ENCODE measurements at regions not wholly inside any gene's neighbourhood (a gene's known extent, or its start where the extent isn't known, plus 50 kb on each side); places are given as distances from the start of the nearest gene placed in this dataset.
"Not testable (repeated sequence)": the region's sequence is repeated elsewhere in the genome, so short reads cannot be mapped to it uniquely, and the experiment has no call there.

- DNase-seq (ENCODE audit: extremely low read depth, low read depth): no peak
Measured at GRCh38 chr2:187978356-187978755, 313.3 kb upstream of the GULP1 start.

GRCh38 chr2:187982668-187983067, 309.0 kb upstream of the GULP1 start:
- no peak for DNase-seq (ENCODE audit: extremely low read depth, low read depth)

GRCh38 chr2:187985195-187985594, 306.5 kb upstream of the GULP1 start:
- DNase-seq (ENCODE audit: extremely low read depth, low read depth): no peak

DNA sequence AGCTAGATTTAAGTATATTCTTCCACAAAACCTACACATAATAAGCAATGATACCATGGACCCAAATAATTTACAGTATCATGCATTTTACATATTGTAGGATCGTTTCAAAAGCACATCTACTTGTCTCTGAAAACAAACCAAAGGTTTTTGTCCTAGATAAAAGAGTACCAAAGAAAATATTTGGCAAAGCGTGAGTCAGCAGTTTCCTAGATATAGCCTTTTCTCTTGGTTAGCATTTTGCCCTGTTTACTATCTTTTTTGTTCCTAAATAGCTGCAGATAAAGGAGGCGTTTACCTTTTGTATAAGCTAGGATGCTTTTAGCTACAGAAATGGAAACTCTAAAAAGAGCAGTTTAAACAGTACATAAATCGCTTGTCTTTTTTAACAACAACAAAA, 305.8 kb upstream of the GULP1 start:
- peak; percentile 45 for DNase-seq (ENCODE audit: extremely low read depth, low read depth)

DNA sequence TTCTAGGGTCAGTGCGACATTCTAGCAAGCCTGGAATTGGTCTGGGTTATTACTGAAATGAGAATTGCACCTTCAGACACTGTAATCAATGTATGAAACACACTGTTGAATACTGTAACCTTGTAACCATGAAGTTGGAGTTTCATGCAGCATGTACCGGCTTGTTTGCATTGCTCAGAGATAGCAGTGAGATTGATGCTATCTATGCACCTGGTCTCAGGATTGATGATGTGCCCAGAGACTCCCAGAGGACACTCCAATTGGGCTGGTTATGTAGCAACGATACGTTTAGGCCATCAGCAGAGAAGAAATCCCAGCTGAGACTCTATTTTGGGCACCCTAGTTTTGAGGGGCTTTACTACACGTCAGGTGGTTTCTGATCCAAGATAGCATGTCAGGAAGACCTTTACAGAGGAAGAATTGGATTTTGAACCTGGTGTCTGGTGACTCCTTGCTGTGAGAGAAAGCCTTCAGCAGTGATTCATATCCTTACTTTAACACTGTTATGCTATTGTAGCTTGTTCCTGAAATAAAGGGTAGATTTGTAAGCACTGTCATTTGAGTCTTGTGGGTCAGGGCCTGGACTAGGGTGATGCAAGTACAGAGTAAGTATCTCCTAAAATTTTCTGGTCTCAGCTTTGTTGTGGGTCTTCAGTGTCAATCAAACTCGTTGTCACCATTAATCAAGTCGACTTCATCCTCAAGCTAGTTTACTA, 305.1 kb upstream of the GULP1 start:
- peak; percentile 60 for DNase-seq (ENCODE audit: extremely low read depth, low read depth)

GRCh38 chr2:187988348-187988747, 303.3 kb upstream of the GULP1 start:
- DNase-seq (ENCODE audit: extremely low read depth, low read depth): no peak

GRCh38 chr2:187989925-187990623, 301.6 kb upstream of the GULP1 start:
- no peak for DNase-seq (ENCODE audit: extremely low read depth, low read depth)

GRCh38 chr2:187991389-187991788, 300.3 kb upstream of the GULP1 start:
- DNase-seq (ENCODE audit: extremely low read depth, low read depth): no peak

GRCh38 chr2:187994464-187995331, 297.0 kb upstream of the GULP1 start:
- no peak for DNase-seq (ENCODE audit: extremely low read depth, low read depth)

DNA sequence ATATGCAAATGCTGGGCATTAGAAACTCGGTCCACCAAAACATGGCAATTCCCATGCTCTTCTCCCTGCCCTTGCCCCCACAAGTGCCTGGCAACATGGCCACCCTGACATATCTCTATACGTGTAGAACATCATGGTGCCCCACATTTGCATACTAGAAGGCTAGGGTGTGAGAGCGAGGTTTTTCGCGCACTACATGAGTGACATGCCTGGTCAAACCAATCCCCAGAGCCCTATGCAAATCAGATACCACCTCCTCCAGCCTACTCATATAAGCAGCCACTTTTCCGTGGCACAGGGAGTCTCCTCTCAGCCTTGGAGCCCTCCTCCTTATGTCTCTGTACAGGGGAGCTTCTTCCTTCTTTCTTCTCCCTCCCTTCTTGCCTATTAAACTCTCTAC, 296.1 kb upstream of the GULP1 start:
- DNase-seq (ENCODE audit: extremely low read depth, low read depth): no peak

- no peak for DNase-seq (ENCODE audit: extremely low read depth, low read depth)
Measured at GRCh38 chr2:187996630-187997029, 295.0 kb upstream of the GULP1 start.

DNA sequence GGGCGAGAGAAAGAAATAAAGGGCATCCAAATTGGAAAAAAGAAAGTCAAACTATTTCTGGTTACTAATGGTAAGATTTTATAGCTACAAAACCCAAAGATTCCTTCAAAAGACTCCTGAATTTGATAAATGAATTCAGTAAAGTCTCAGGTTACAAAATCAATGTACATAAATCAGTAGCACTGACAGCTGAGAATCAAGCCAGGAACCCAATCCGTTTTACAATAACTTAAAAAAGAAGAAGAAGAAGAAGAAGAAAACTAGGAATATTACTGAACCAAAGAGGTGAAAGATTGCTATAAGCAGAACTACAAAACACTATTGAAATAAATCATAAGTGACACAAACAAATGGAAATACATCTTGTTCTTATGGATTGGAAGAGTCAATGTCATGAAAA, 291.5 kb upstream of the GULP1 start:
- no peak for DNase-seq (ENCODE audit: extremely low read depth, low read depth)

DNA sequence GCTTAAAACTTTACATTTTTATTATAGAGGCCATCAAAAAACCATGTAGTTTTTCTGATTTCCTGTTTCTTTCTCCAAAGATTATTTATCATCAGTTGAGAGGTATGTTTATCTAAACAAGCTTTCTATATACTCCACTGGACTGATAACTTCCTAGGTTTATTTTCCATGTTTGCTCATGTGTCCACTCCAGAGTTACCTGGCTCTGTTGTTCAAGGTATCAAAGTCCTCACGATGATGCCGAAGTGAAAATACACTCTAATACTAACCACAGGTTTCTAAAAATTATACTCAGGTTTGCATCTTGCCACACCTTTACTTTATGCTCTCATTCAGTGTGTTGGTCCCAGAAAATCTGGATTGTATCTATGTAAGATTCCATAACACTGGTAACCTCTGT, 287.9 kb upstream of the GULP1 start:
- DNase-seq (ENCODE audit: extremely low read depth, low read depth): no peak

GRCh38 chr2:188013767-188014166, 277.9 kb upstream of the GULP1 start:
- DNase-seq (ENCODE audit: extremely low read depth, low read depth): no peak

GRCh38 chr2:188016917-188017316, 274.8 kb upstream of the GULP1 start:
- DNase-seq (ENCODE audit: extremely low read depth, low read depth): no peak

- DNase-seq (ENCODE audit: extremely low read depth, low read depth): no peak
Measured at GRCh38 chr2:188022389-188022788, 269.3 kb upstream of the GULP1 start.

GRCh38 chr2:188023035-188023434, 268.6 kb upstream of the GULP1 start:
- DNase-seq (ENCODE audit: extremely low read depth, low read depth): no peak

DNA sequence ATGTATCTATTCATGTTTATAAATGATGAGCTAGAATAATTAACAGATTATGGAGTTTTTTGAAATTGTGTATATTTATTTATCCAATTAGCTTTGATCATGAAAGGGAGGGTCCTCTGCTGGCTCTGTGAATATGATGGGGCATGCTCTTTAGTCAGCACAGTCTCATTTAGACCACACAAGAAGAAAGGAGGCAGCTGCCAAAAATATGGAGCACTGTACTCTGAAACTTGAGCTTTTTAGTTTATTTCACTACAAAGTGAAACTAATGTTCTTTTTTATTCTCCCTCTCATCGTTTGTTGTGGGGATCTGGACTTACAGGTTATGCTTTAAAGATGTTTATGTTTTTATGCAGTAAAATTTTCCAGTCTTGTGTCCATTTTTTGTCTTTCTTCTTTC, 266.9 kb upstream of the GULP1 start:
- DNase-seq (ENCODE audit: extremely low read depth, low read depth): no peak

DNA sequence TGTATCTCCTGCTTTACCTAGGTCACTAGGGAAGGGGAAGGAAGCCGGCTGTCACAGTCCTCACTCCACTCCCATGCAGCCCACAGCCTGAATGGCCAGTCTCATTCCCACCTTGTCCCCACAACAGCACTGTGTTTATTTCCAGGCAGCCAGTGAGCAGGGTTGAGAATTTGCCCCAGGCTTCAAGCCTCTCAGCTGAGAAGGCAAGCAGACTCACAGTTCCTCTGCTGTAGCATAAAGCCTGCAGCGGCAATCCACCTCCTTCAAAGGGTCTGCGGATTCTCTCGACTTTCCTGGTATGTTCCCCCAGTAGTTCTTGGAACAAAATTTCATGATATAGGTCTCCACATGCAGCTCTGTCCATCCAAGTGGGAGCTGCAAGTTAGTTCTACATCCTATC, 262.9 kb upstream of the GULP1 start:
- DNase-seq (ENCODE audit: extremely low read depth, low read depth): no peak

GRCh38 chr2:188032306-188032705, 259.4 kb upstream of the GULP1 start:
- DNase-seq (ENCODE audit: extremely low read depth, low read depth): no peak

- DNase-seq (ENCODE audit: extremely low read depth, low read depth): no peak
Measured at GRCh38 chr2:188032786-188033185, 258.9 kb upstream of the GULP1 start.

DNA sequence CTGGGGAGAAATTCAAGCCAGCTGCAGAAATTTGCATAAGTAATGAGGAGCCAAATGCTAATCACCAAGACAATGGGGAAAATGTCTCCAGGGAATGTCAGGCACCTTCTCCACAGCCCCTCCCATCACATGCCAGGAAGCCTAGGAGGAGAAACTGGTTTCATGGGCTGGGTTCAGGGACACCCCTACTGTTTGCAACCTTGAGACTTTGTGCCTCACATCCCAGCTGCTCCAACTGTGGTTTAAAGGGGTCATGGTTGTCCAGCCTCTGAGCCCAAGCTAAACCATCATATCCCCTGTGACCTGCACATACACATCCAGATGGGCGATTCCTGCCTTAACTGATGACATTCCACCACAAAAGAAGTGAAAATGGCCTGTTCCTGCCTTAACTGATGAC, 258.4 kb upstream of the GULP1 start:
- not testable (repeated sequence) for DNase-seq (ENCODE audit: extremely low read depth, low read depth)
